ENCODE measurements at regions not wholly inside any gene's neighbourhood (a gene's known extent, or its start where the extent isn't known, plus 50 kb on each side); places are given as distances from the start of the nearest gene placed in this dataset.

DNA sequence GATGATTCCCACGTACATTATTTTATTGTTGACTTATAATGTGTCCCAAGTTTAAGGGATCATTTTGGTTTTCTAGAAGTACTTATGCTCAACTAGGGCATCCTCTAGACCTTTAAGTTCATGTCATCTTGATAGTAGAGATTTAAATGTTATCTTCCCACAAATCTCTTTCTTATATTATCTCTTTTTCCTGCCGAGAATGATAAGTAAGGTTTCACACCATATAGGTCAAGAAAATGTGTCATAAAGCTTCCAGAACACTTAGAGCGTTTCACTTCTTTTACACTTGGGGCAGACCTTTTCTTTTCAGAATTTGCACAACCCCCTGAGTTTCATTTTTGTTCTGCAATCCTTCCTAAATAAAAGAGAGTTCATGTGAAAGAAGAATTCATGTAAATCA lies 142.0 kb upstream of the CBLB start:
- no peaks in the 10 kb centered on the region for H3K36me3 ChIP-seq (ENCODE audit: insufficient read depth, low read length)

DNA sequence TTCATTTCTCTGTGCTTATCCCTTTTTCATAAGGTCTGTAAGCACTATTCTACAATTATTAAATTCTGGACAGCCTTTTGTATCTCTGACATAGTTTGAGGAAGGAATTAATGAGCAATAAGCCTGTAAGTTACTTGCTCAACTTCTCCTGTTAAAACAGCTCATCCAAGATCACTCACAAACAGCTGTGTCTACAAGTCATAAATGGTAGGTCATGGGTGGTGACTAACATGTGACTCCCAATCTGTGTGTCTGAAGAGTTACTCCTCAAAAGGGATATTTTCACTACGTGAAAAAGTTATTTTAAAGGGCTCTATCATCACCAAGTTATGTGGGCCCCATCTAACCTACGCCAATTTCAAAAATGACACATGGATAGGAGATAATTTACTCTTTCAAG lies 145.2 kb upstream of the CBLB start:
- no peaks in the 10 kb centered on the region for H3K9me2 ChIP-seq (ENCODE audit: low read depth, low read length)
- H3K36me3 ChIP-seq (ENCODE audit: insufficient read depth, low read length), result no peaks in the 10 kb centered on the region
- no peaks in the 10 kb centered on the region for H4K20me1 ChIP-seq (ENCODE audit: insufficient read depth, low read length)
- H3K27ac ChIP-seq (ENCODE audit: low read depth, low read length, poor library complexity, severe bottlenecking), result no peak overlapping the region
- no peak overlapping the region for H3K4me3 ChIP-seq (ENCODE audit: low read depth, low read length, poor library complexity, severe bottlenecking)
- no peaks in the 10 kb centered on the region for H3F3A ChIP-seq (ENCODE audit: insufficient read depth, low read length)
- H3K4me1 ChIP-seq (ENCODE audit: insufficient read depth, low read length, severe bottlenecking), result peaks cover 18% of the 10 kb centered on the region
- no peak overlapping the region for H3K4me2 ChIP-seq (ENCODE audit: low read length)
- no peaks in the 10 kb centered on the region for H3K27me3 ChIP-seq (ENCODE audit: insufficient read depth, low read length)
- H3K9me3 ChIP-seq (ENCODE audit: low read length), result no peaks in the 10 kb centered on the region
- H3K9ac ChIP-seq (ENCODE audit: low read length), result no peak overlapping the region
- no peaks in the 10 kb centered on the region for H3K79me2 ChIP-seq (ENCODE audit: insufficient read depth, low read length)
- TF ChIP-seq, protein P1, sequence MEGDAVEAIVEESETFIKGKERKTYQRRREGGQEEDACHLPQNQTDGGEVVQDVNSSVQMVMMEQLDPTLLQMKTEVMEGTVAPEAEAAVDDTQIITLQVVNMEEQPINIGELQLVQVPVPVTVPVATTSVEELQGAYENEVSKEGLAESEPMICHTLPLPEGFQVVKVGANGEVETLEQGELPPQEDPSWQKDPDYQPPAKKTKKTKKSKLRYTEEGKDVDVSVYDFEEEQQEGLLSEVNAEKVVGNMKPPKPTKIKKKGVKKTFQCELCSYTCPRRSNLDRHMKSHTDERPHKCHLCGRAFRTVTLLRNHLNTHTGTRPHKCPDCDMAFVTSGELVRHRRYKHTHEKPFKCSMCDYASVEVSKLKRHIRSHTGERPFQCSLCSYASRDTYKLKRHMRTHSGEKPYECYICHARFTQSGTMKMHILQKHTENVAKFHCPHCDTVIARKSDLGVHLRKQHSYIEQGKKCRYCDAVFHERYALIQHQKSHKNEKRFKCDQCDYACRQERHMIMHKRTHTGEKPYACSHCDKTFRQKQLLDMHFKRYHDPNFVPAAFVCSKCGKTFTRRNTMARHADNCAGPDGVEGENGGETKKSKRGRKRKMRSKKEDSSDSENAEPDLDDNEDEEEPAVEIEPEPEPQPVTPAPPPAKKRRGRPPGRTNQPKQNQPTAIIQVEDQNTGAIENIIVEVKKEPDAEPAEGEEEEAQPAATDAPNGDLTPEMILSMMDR (IDR thresholded peaks at IDR 0.05; ENCODE audit: low read length), result no peak
- TF ChIP-seq EZH2 (IDR thresholded peaks at IDR 0.05; ENCODE audit: borderline replicate concordance, low read length), result no peak
- peak overlapping the region; percentile 38 for H2AFZ ChIP-seq (ENCODE audit: low read length)

More for the DNA sequence above, 142.0 kb upstream of the CBLB start:
- H3K27me3 ChIP-seq (ENCODE audit: insufficient read depth, low read length), result no peaks in the 10 kb centered on the region
- peaks cover 16% of the 10 kb centered on the region for H3K4me1 ChIP-seq (ENCODE audit: insufficient read depth, low read length, severe bottlenecking)
- H3K4me3 ChIP-seq (ENCODE audit: low read depth, low read length, poor library complexity, severe bottlenecking), result no peak overlapping the region
- H4K20me1 ChIP-seq (ENCODE audit: insufficient read depth, low read length), result no peaks in the 10 kb centered on the region
- H3K27ac ChIP-seq (ENCODE audit: low read depth, low read length, poor library complexity, severe bottlenecking), result no peak overlapping the region
- H3K9ac ChIP-seq (ENCODE audit: low read length), result no peak overlapping the region
- H3F3A ChIP-seq (ENCODE audit: insufficient read depth, low read length), result no peaks in the 10 kb centered on the region
- H3K9me3 ChIP-seq (ENCODE audit: low read length), result no peaks in the 10 kb centered on the region
- TF ChIP-seq EZH2 (IDR thresholded peaks at IDR 0.05; ENCODE audit: borderline replicate concordance, low read length), result no peak
- TF ChIP-seq, protein P1 (IDR thresholded peaks at IDR 0.05; ENCODE audit: low read length), result no peak
- H3K4me2 ChIP-seq (ENCODE audit: low read length), result no peak overlapping the region
- no peaks in the 10 kb centered on the region for H3K9me2 ChIP-seq (ENCODE audit: low read depth, low read length)
- no peaks in the 10 kb centered on the region for H3K79me2 ChIP-seq (ENCODE audit: insufficient read depth, low read length)
- no peak overlapping the region for H2AFZ ChIP-seq (ENCODE audit: low read length)

DNA sequence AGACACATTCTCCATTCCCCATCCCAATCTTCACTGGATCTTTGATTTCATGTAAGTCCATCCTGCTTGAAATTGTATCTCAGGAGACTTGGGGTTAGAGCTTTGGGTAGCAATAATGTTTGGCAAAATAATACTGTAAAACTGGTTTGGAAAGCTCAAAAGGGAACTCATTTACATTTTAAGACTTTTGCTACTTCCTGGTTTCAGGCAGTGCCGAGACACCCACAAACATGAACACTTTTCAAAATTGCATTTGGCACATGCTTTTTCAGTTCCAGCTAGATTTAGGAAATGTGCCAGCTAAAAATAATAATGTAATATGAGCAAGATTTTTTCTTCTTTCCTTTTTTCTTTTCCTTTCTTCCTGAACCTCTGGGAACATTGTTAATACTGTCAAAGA lies 145.7 kb upstream of the CBLB start:
- Histone ChIP-seq H3F3A (ENCODE audit: insufficient read depth, low read length) (no peaks in the 10 kb centered on the region), H3K4me1 (ENCODE audit: insufficient read depth, low read length, severe bottlenecking) (peaks cover 18% of the 10 kb centered on the region), H3K79me2 (ENCODE audit: insufficient read depth, low read length) (no peaks in the 10 kb centered on the region), H4K20me1 (ENCODE audit: insufficient read depth, low read length) (no peaks in the 10 kb centered on the region), H3K4me2 (ENCODE audit: low read length) (no peak overlapping the region), H3K9me2 (ENCODE audit: low read depth, low read length) (no peaks in the 10 kb centered on the region), H3K4me3 (ENCODE audit: low read depth, low read length, poor library complexity, severe bottlenecking) (no peak overlapping the region), H3K9ac (ENCODE audit: low read length) (no peak overlapping the region), H3K9me3 (ENCODE audit: low read length) (no peaks in the 10 kb centered on the region), H3K36me3 (ENCODE audit: insufficient read depth, low read length) (no peaks in the 10 kb centered on the region), H3K27ac (ENCODE audit: low read depth, low read length, poor library complexity, severe bottlenecking) (no peak overlapping the region), H3K27me3 (ENCODE audit: insufficient read depth, low read length) (no peaks in the 10 kb centered on the region), H2AFZ (ENCODE audit: low read length) (peak overlapping the region; percentile 85)
- no peak for TF ChIP-seq EZH2 (IDR thresholded peaks at IDR 0.05; ENCODE audit: borderline replicate concordance, low read length)
- TF ChIP-seq, protein P1 (IDR thresholded peaks at IDR 0.05; ENCODE audit: low read length), result no peak

All from OCI-LY1 (cell line).